ENCODE measurements at regions not wholly inside any gene's neighbourhood (a gene's known extent, or its start where the extent isn't known, plus 50 kb on each side); places are given as distances from the start of the nearest gene placed in this dataset.

- DNase-seq, result no peak
Observed at GRCh38 chr20:52372169-52372568, 180.6 kb upstream of the ZFP64 start.

- DNase-seq, result no peak
Observed at GRCh38 chr20:52365688-52366087, 174.1 kb upstream of the ZFP64 start.

- no peak for DNase-seq
Observed at GRCh38 chr20:52364405-52364804, 172.8 kb upstream of the ZFP64 start.

DNA sequence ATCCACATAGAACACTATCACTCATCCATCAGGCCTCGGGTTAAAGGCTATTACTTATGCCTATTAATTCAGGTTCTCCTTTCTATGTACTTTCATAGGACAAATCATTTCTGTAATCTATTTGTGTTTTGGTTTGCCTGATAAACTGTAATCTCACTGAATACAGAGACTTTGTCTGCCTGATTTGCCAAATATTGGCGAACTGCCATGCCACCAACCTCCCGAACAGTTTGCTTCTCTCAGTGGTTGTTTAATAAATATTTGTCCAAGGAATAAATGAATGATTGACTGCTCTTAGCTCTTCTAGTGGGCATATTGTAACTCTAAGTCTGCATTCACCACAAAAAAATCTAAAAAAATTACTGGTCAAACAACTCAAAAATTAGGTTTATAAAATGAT is 170.1 kb upstream of the ZFP64 start:
- no peak for DNase-seq

GRCh38 chr20:52349806-52350205 is 158.2 kb upstream of the ZFP64 start:
- no peak for DNase-seq

- DNase-seq, result no peak
Observed at GRCh38 chr20:52348434-52348833, 156.9 kb upstream of the ZFP64 start.

GRCh38 chr20:52346797-52347196 is 155.2 kb upstream of the ZFP64 start:
- no peak for DNase-seq

- no peak for DNase-seq
Observed at GRCh38 chr20:52342913-52343312, 151.3 kb upstream of the ZFP64 start.

GRCh38 chr20:52340036-52340634 is 148.6 kb upstream of the ZFP64 start:
- no peak for DNase-seq

DNA sequence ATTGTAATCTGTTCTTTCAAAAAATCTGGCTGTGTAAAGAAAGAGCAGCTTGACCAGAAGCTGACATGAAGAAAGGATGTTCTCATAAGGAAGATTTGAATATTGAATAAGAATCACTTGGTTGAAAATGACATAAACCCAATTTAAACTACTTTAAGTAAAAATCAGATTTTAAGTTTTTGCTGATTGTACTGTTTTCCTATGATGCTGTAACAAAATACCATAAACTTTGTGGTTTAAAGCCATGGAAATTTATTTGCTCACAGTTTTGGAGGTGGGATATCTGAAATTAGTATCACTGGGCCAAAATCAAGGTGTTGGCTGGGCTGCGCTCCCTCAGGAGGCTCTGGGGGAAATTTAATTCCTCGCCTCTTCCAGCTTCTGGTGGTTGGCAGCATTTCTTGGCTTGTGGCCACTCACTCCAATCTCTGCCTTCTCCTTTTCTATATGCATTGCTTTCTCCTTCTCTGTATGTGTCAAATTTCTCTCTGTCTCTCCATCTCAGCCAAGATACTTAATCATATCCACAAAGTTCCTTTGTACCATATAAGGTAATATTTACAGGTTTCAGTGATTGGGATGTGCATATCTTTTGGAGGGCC is 141.2 kb upstream of the ZFP64 start:
- DNase-seq, result no peak

- DNase-seq, result no peak
Observed at GRCh38 chr20:52332230-52332629, 140.7 kb upstream of the ZFP64 start.

- DNase-seq, result no peak
Observed at GRCh38 chr20:52331655-52332054, 140.1 kb upstream of the ZFP64 start.

- no peak for DNase-seq
Observed at GRCh38 chr20:52321396-52321795, 129.8 kb upstream of the ZFP64 start.

- DNase-seq, result no peak
Observed at GRCh38 chr20:52318651-52319050, 127.1 kb upstream of the ZFP64 start.

DNA sequence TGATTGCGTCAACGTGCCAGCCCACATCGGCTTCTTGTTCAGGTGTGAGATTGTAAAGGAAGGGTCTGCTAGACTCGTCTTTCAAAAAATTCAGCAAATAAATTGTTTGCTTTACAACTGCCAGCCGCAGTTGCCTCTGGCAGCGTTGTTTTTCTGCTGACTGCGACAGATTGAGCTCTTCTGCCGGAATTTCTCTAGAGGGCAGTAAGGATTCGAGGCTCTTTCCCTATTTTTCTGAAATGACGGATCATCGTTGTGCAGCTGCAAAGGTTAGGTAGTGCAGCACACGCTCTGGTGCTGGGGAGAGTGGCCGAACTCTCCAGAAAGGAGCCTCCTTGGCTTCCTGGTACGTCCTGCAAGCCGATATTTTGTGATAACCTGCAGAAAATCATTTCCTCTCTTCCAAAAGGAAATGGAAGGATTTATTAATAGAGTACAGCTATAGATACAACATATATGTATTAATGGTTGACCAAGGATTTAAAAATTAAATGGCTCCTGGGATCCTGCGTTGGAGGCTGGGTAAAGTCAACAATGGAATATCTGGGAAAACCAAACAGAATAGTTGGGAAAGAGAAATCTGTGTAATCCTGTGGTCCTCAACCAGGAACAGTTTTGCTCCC is 121.9 kb upstream of the ZFP64 start:
- no peak for DNase-seq

GRCh38 chr20:52312132-52312729 is 120.7 kb upstream of the ZFP64 start:
- DNase-seq, result peak; percentile 48 to 53

- no peak for DNase-seq
Observed at GRCh38 chr20:52311209-52311794, 119.7 kb upstream of the ZFP64 start.

DNA sequence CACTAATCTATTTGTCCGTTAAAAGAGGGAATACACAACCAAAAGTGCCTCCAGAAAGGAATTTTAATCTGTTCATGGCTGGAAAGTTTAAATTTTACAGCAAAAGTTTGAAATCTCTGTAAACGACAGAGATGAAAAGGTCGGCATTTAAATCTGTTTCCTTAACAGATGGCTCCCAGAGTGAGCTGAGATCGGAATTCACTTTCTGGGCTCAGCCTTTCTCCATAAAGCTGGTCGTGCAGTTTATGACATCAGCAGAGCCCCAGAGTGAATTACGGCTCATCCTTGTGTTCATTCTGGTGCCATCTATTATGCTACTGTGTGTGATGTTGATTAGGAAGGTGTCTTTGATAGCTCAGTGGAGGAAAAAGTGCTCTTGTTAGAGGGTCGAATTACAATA is 117.6 kb upstream of the ZFP64 start:
- no peak for DNase-seq

GRCh38 chr20:52306477-52306876 is 114.9 kb upstream of the ZFP64 start:
- DNase-seq, result no peak

DNA sequence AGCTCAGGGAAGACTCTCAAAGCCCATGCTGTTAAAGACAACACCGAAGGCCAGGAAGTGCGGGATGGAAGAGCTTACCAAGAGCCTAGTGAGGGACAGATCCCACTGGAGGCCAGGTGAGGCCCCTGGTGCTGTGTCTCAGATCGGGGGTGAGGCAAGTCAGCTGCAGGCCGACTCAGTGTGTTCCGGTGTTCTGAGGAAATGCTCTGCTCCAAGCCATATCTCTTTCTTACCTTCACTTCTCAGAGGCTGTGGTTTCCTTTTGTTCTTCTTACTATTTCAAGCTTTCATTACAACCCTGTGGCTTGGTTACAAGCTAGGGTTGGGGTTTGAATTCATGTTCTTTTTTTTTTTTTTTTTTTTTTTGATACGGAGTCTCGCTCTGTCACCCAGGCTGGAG is 114.3 kb upstream of the ZFP64 start:
- peak; percentile 19 to 23 for DNase-seq

DNA sequence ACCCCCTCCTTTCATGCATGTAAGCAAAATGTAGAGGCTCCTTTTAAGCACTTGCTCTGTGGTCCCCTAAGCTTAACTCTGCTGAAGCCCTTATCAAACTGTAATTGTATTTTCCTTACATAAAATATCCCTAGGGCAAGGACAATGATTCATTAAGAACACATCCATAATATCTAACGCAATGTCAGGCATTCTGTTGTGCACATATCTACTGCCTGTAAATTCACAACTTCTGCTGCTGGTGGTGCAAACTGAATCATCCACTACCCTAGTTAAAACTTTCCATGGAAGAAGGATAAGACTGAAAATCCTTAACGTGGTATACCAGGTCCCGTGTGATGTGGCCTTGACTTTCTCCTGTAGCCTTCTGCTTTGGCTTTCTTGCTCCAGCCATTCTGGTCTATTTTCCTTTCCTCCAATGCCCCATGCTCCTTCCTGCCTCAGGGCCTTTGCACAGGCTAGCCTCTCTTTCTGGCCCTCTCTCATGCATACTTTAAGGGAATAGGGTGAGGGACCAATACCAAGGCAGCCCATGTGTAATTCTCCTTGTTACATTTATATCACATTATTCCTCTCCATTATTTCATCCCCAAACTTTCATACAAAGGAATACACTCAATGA is 113.6 kb upstream of the ZFP64 start:
- no peak for DNase-seq

GRCh38 chr20:52303281-52303950 is 111.8 kb upstream of the ZFP64 start:
- peak; percentile 15 to 25 for DNase-seq

DNA sequence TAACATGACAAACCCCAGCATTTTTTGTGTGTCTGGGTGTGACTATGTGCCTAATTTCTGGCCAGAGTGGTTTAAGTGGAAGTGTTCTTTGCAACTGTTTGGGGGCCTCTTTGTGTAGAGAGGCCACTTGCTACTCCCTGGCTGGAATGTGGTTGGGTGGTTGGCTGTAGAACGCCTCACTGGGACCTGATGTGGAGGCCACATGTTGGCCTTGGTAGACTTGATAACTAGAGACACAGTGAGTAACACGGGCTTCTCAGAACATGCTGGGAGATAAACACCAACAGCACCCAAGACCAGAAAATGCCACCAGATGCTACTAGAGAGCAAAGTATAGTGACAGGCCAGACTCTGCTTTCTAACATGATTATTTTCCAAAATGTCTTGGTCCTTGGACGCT is 111.2 kb upstream of the ZFP64 start:
- DNase-seq, result no peak
